Naive thymus-derived CD4-positive, alpha-beta T cell (primary cell): ENCODE measurements at regions not wholly inside any gene's neighbourhood (a gene's known extent, or its start where the extent isn't known, plus 50 kb on each side); places are given as distances from the start of the nearest gene placed in this dataset.
"Not testable (repeated sequence)": the region's sequence is repeated elsewhere in the genome, so short reads cannot be mapped to it uniquely, and the experiment has no call there.

Experiments used
- ATAC-seq: fragments of 150-1000 bp; cut with Tn5 transposase; 2 replicates; pipeline ENCODE4 v1.10.0; 2021; ENCODE audit warnings: mild to moderate bottlenecking, moderate library complexity
- CTCF ChIA-PET: fragments of 350-600 bp; sonication (Branson Sonifier 250); formaldehyde crosslinking; loops from one replicate; lab custom pipeline; 2021; ENCODE audit warnings: antibody characterized with exemption; lab: Charles Lee
- POLR2A ChIA-PET: fragments of 350-600 bp; sonication (Branson Sonifier 250); formaldehyde crosslinking; loops from one replicate; lab custom pipeline; 2021; ENCODE audit warnings: antibody characterized with exemption, inconsistent platforms; lab: Charles Lee
- DNase-seq, 9 donors: peaks; one replicate each; pipeline versions ENCODE4 v3.0.0 to v3.0.0-alpha.2; 2020 to 2022; ENCODE audit warnings: mixed read lengths in 1 of 9
- H3K27ac ChIP-seq: one replicate; pipeline ENCODE4 v1.7.0; 2013; ENCODE audit warnings: mild to moderate bottlenecking, low read depth, low read length, moderate library complexity
- H3K27me3 ChIP-seq, 2 donors: one replicate each; pipeline ENCODE4 v1.7.0; 2013; ENCODE audit warnings: low read length in 2 of 2, mild to moderate bottlenecking in 2 of 2, moderate library complexity in 2 of 2; ENCODE audit not compliant: control insufficient read depth in 2 of 2, insufficient read depth in 2 of 2
- H3K36me3 ChIP-seq, 3 experiments: 1 replicate in 2 of 3; 2 replicates in 1 of 3; pipeline ENCODE4 v1.7.0; 2013; ENCODE audit warnings: low read length in 3 of 3, mild to moderate bottlenecking in 3 of 3, moderate library complexity in 1 of 3; ENCODE audit not compliant: insufficient read depth in 3 of 3, control insufficient read depth in 2 of 3
- H3K4me1 ChIP-seq, 2 donors: one replicate each; pipeline ENCODE4 v1.7.0; 2013; ENCODE audit warnings: low read length in 2 of 2, mild to moderate bottlenecking in 2 of 2, moderate library complexity in 1 of 2; ENCODE audit not compliant: control insufficient read depth in 2 of 2, insufficient read depth in 2 of 2
- H3K4me3 ChIP-seq: 2 replicates; pipeline ENCODE4 v1.7.0; 2013; ENCODE audit warnings: mild to moderate bottlenecking, low read length
- H3K9me3 ChIP-seq, 3 experiments: 1 replicate in 2 of 3; 2 replicates in 1 of 3; pipeline ENCODE4 v1.7.0; 2013; ENCODE audit warnings: low read length in 3 of 3; ENCODE audit not compliant: control insufficient read depth in 2 of 3
- H3K27ac Mint-ChIP-seq, 9 donors: one replicate each; pipeline ENCODE4 v1.8.0; 2020 to 2022; ENCODE audit warnings: mixed read lengths in 9 of 9, mild to moderate bottlenecking in 8 of 9, moderate library complexity in 5 of 9, inconsistent platforms in 2 of 9
- H3K27me3 Mint-ChIP-seq, 5 donors: one replicate each; pipeline ENCODE4 v1.8.0; 2021 to 2022; ENCODE audit warnings: mixed read lengths in 5 of 5, mild to moderate bottlenecking in 1 of 5
- H3K36me3 Mint-ChIP-seq, 5 donors: one replicate each; pipeline ENCODE4 v1.8.0; 2020 to 2022; ENCODE audit warnings: mixed read lengths in 5 of 5, mild to moderate bottlenecking in 3 of 5, inconsistent platforms in 1 of 5
- H3K4me1 Mint-ChIP-seq, 7 donors: one replicate each; pipeline ENCODE4 v1.8.0; 2020 to 2022; ENCODE audit warnings: mixed read lengths in 7 of 7, mild to moderate bottlenecking in 3 of 7, inconsistent platforms in 1 of 7
- H3K4me3 Mint-ChIP-seq, 10 donors: one replicate each; pipeline ENCODE4 v1.8.0; 2020 to 2022; ENCODE audit warnings: mild to moderate bottlenecking in 10 of 10, mixed read lengths in 10 of 10, moderate library complexity in 6 of 10, inconsistent platforms in 2 of 10
- H3K9me3 Mint-ChIP-seq, 11 donors: one replicate each; pipeline ENCODE4 v1.8.0; 2020 to 2022; ENCODE audit warnings: mixed read lengths in 11 of 11, mild to moderate bottlenecking in 4 of 11, inconsistent platforms in 1 of 11, moderate library complexity in 1 of 11
- intact Hi-C, 2 donors: fragments of 100-400 bp; cut with micrococcal nuclease; formaldehyde crosslinking; loops; one replicate each; pipeline ENCODE4 v1.15.1; 2023

- ATAC-seq: no peak
- Histone ChIP-seq H3K9me3 (peaks cover 0 to 23% (median 0%) of the 10 kb centered on the region in 3 experiments), H3K36me3 (no peaks in the 10 kb centered on the region), H3K4me3 (no peak overlapping the region), H3K4me1 (no peaks in the 10 kb centered on the region), H3K27me3 (peaks cover 9 to 17% of the 10 kb centered on the region in 2 donors), H3K27ac (no peak overlapping the region)
- DNase-seq: no peak
- peaks cover 0 to 26% (median 0%) of the 10 kb centered on the region in 7 donors for H3K4me1 Mint-ChIP-seq
- intact Hi-C loops: loop anchor here in 1 of 2 donors (5.0 to 10.0 kb wide), 3 partner anchors 269 to 1263 kb away; no protein-coding TSS in a partner anchor
- H3K4me3 Mint-ChIP-seq: no peak overlapping the region
- POLR2A ChIA-PET: no interaction called here
- H3K27me3 Mint-ChIP-seq: peaks cover 76 to 91% (median 88%) of the 10 kb centered on the region in 5 donors
- peaks cover 0 to 73% (median 35%) of the 10 kb centered on the region in 11 donors for H3K9me3 Mint-ChIP-seq
- peaks cover 0 to 26% (median 3%) of the 10 kb centered on the region in 5 donors for H3K36me3 Mint-ChIP-seq
- CTCF ChIA-PET: no interaction called here
- H3K27ac Mint-ChIP-seq: no peak overlapping the region
These were observed 78.7 kb upstream of the ZNF184 start for GRCh38 chr6:27551607-27552006.

GRCh38 chr6:27550692-27551091, 77.8 kb upstream of the ZNF184 start:
- H3K27me3 Mint-ChIP-seq: peaks cover 77 to 91% (median 89%) of the 10 kb centered on the region in 5 donors
- DNase-seq (no peak), ATAC-seq (no peak)
- peaks cover 0 to 28% (median 3%) of the 10 kb centered on the region in 7 donors for H3K4me1 Mint-ChIP-seq
- H3K4me3 Mint-ChIP-seq: no peak overlapping the region
- Histone ChIP-seq H3K27ac (no peak overlapping the region), H3K4me1 (no peaks in the 10 kb centered on the region), H3K9me3 (peaks cover 0 to 30% (median 0%) of the 10 kb centered on the region in 3 experiments), H3K27me3 (peaks cover 14 to 25% of the 10 kb centered on the region in 2 donors), H3K36me3 (no peaks in the 10 kb centered on the region), H3K4me3 (no peak overlapping the region)
- ChIA-PET POLR2A (interaction anchor here (0.6 kb wide), 1 partner anchor 573 kb away, joined by 3 read pairs; no protein-coding TSS in a partner anchor), CTCF (no interaction called here)
- intact Hi-C loops: loop anchor here in 1 of 2 donors (5.0 to 10.0 kb wide), 3 partner anchors 268 to 1264 kb away; no protein-coding TSS in a partner anchor
- H3K9me3 Mint-ChIP-seq: peaks cover 2 to 74% (median 40%) of the 10 kb centered on the region in 11 donors
- peaks cover 0 to 28% (median 5%) of the 10 kb centered on the region in 5 donors for H3K36me3 Mint-ChIP-seq
- no peak overlapping the region for H3K27ac Mint-ChIP-seq

- DNase-seq, H3K36me3 ChIP-seq, ATAC-seq, CTCF ChIA-PET, H3K4me3 ChIP-seq, H3K27ac Mint-ChIP-seq, H3K4me3 Mint-ChIP-seq, H3K4me1 ChIP-seq, H3K27ac ChIP-seq: not testable (repeated sequence)
- Mint-ChIP-seq H3K4me1 (peaks cover 6 to 41% (median 14%) of the 10 kb centered on the region in 7 donors), H3K9me3 (peaks cover 4 to 83% (median 52%) of the 10 kb centered on the region in 11 donors), H3K36me3 (peaks cover 0 to 28% (median 5%) of the 10 kb centered on the region in 5 donors), H3K27me3 (peaks cover 86 to 96% (median 94%) of the 10 kb centered on the region in 5 donors)
- intact Hi-C loops: loop anchor here in 1 of 2 donors (5.0 kb wide), 1 partner anchor 118 kb away; no protein-coding TSS in a partner anchor
- Histone ChIP-seq H3K9me3 (peaks cover 0 to 34% (median 0%) of the 10 kb centered on the region in 3 experiments), H3K27me3 (peaks cover 19 to 34% of the 10 kb centered on the region in 2 donors)
- POLR2A ChIA-PET: interaction anchor here (0.6 kb wide), 1 partner anchor 464 kb away, joined by 3 read pairs; no protein-coding TSS in a partner anchor
These were observed 76.3 kb upstream of the ZNF184 start for GRCh38 chr6:27549241-27549598.

GRCh38 chr6:27547157-27548075, 74.5 kb upstream of the ZNF184 start:
- no peak for DNase-seq
- H3K27me3 ChIP-seq: peaks cover 21 to 49% of the 10 kb centered on the region in 2 donors
- CTCF ChIA-PET: interaction anchor here (0.6 kb wide), 1 partner anchor 44 kb away, joined by 3 read pairs; no protein-coding TSS in a partner anchor
- peaks cover 0 to 27% (median 0%) of the 10 kb centered on the region in 3 experiments for H3K9me3 ChIP-seq
- H3K4me1 ChIP-seq: peaks cover 0 to 5% of the 10 kb centered on the region in 2 donors
- Mint-ChIP-seq H3K27me3 (peaks cover 85 to 93% (median 91%) of the 10 kb centered on the region in 5 donors), H3K9me3 (peaks cover 2 to 78% (median 42%) of the 10 kb centered on the region in 11 donors), H3K4me1 (peaks cover 0 to 28% (median 14%) of the 10 kb centered on the region in 7 donors), H3K36me3 (peaks cover 0 to 24% (median 5%) of the 10 kb centered on the region in 5 donors), H3K27ac (peak overlapping the region in 2 of 9 donors; percentile 4 to 51), H3K4me3 (peak overlapping the region in 1 of 10 donors; percentile 17)
- POLR2A ChIA-PET: no interaction called here
- no peak overlapping the region for H3K27ac ChIP-seq
- intact Hi-C loops: loop anchor here in 1 of 2 donors (5.0 kb wide), 1 partner anchor 120 kb away; no protein-coding TSS in a partner anchor
- ATAC-seq: no peak
- H3K4me3 ChIP-seq: no peak overlapping the region
- H3K36me3 ChIP-seq: no peaks in the 10 kb centered on the region

- H3K9me3 Mint-ChIP-seq: peaks cover 2 to 80% (median 44%) of the 10 kb centered on the region in 11 donors
- peaks cover 0 to 22% (median 5%) of the 10 kb centered on the region in 5 donors for H3K36me3 Mint-ChIP-seq
- ATAC-seq: no peak
- peak overlapping the region in 1 of 9 donors; percentile 51 for H3K27ac Mint-ChIP-seq
- no peak overlapping the region for H3K27ac ChIP-seq
- CTCF ChIA-PET: no interaction called here
- no peaks in the 10 kb centered on the region for H3K36me3 ChIP-seq
- POLR2A ChIA-PET: no interaction called here
- H3K9me3 ChIP-seq: peaks cover 0 to 26% (median 6%) of the 10 kb centered on the region in 3 experiments
- H3K4me1 Mint-ChIP-seq: peaks cover 0 to 28% (median 14%) of the 10 kb centered on the region in 7 donors
- H3K4me3 ChIP-seq: no peak overlapping the region
- peaks cover 0 to 5% of the 10 kb centered on the region in 2 donors for H3K4me1 ChIP-seq
- intact Hi-C loops: loop anchor here in 1 of 2 donors (5.0 kb wide), 1 partner anchor 121 kb away; no protein-coding TSS in a partner anchor
- DNase-seq: no peak
- no peak overlapping the region for H3K4me3 Mint-ChIP-seq
- H3K27me3 ChIP-seq: peaks cover 21 to 57% of the 10 kb centered on the region in 2 donors
- peaks cover 87 to 93% (median 92%) of the 10 kb centered on the region in 5 donors for H3K27me3 Mint-ChIP-seq
These were observed 73.6 kb upstream of the ZNF184 start for GRCh38 chr6:27546522-27546921.
